ENCODE measurements at regions not wholly inside any gene's neighbourhood (a gene's known extent, or its start where the extent isn't known, plus 50 kb on each side); places are given as distances from the start of the nearest gene placed in this dataset.

GRCh38 chr18:73737990-73738389 is 409.6 kb downstream of the FBXO15 start:
- no peak for DNase-seq (ENCODE audit: extremely low read depth, low read depth)
- TF ChIP-seq CTCF (IDR thresholded peaks at IDR 0.05; ENCODE audit: low read depth, low read length), result no peak

- no peak for TF ChIP-seq CTCF (IDR thresholded peaks at IDR 0.05; ENCODE audit: low read depth, low read length)
- no peak for DNase-seq (ENCODE audit: extremely low read depth, low read depth)
These were observed 411.8 kb downstream of the FBXO15 start for GRCh38 chr18:73735836-73736235.

- no peak for TF ChIP-seq CTCF (IDR thresholded peaks at IDR 0.05; ENCODE audit: low read depth, low read length)
- no peak for DNase-seq (ENCODE audit: extremely low read depth, low read depth)
These were observed 413.8 kb downstream of the FBXO15 start for GRCh38 chr18:73733806-73734314.

- no peak for TF ChIP-seq CTCF (IDR thresholded peaks at IDR 0.05; ENCODE audit: low read depth, low read length)
- no peak for DNase-seq (ENCODE audit: extremely low read depth, low read depth)
These were observed 414.3 kb downstream of the FBXO15 start for GRCh38 chr18:73733376-73733775.

GRCh38 chr18:73728657-73729056 is 419.0 kb downstream of the FBXO15 start:
- TF ChIP-seq CTCF (IDR thresholded peaks at IDR 0.05; ENCODE audit: low read depth, low read length), result no peak
- DNase-seq (ENCODE audit: extremely low read depth, low read depth), result no peak

GRCh38 chr18:73724958-73725357 is 422.7 kb downstream of the FBXO15 start:
- peak; percentile 2 for DNase-seq (ENCODE audit: extremely low read depth, low read depth)
- no peak for TF ChIP-seq CTCF (IDR thresholded peaks at IDR 0.05; ENCODE audit: low read depth, low read length)

GRCh38 chr18:73719611-73720010 is 428.0 kb downstream of the FBXO15 start:
- DNase-seq (ENCODE audit: extremely low read depth, low read depth), result no peak
- no peak for TF ChIP-seq CTCF (IDR thresholded peaks at IDR 0.05; ENCODE audit: low read depth, low read length)
